NCI-H2196 (cell line): ENCODE measurements at regions not wholly inside any gene's neighbourhood (a gene's known extent, or its start where the extent isn't known, plus 50 kb on each side); places are given as distances from the start of the nearest gene placed in this dataset.

Experiments used
- DNase-seq: peaks from one replicate; lab custom pipeline; 2025; ENCODE audit not compliant: unreplicated experiment; lab: John Stamatoyannopoulos, UW

- no peak for DNase-seq
These were observed 270.3 kb downstream of the MZT1 start for GRCh38 chr13:72457151-72457550.

GRCh38 chr13:72456486-72456885 lies 270.9 kb downstream of the MZT1 start:
- DNase-seq, result no peak

GRCh38 chr13:72453161-72453560 lies 274.3 kb downstream of the MZT1 start:
- no peak for DNase-seq

- DNase-seq, result no peak
These were observed 279.3 kb downstream of the MZT1 start for GRCh38 chr13:72448082-72448481.

- no peak for DNase-seq
These were observed 282.4 kb downstream of the MZT1 start for GRCh38 chr13:72444999-72445398.

- DNase-seq, result no peak
These were observed 290.0 kb downstream of the MZT1 start for GRCh38 chr13:72437458-72437857.

- DNase-seq, result no peak
These were observed 292.2 kb downstream of the MZT1 start for GRCh38 chr13:72435251-72435650.

- no peak for DNase-seq
These were observed 295.3 kb downstream of the MZT1 start for GRCh38 chr13:72431981-72432682.

- DNase-seq, result no peak
These were observed 296.5 kb downstream of the MZT1 start for GRCh38 chr13:72430923-72431322.

- no peak for DNase-seq
These were observed 299.5 kb downstream of the MZT1 start for GRCh38 chr13:72427757-72428528.

- DNase-seq, result no peak
These were observed 303.4 kb downstream of the MZT1 start for GRCh38 chr13:72424059-72424458.

GRCh38 chr13:72415817-72416216 lies 311.6 kb downstream of the MZT1 start:
- no peak for DNase-seq

- no peak for DNase-seq
These were observed 314.9 kb downstream of the MZT1 start for GRCh38 chr13:72412481-72412880.

GRCh38 chr13:72405441-72405840 lies 322.0 kb downstream of the MZT1 start:
- no peak for DNase-seq

GRCh38 chr13:72403396-72404010 lies 323.9 kb downstream of the MZT1 start:
- DNase-seq, result no peak

- no peak for DNase-seq
These were observed 326.6 kb downstream of the MZT1 start for GRCh38 chr13:72400856-72401255.

- DNase-seq, result no peak
These were observed 328.1 kb downstream of the MZT1 start for GRCh38 chr13:72399351-72399750.

GRCh38 chr13:72397265-72397664 lies 330.2 kb downstream of the MZT1 start:
- no peak for DNase-seq

GRCh38 chr13:72390909-72391308 lies 336.5 kb downstream of the MZT1 start:
- no peak for DNase-seq

GRCh38 chr13:72386138-72386684 lies 341.2 kb downstream of the MZT1 start:
- DNase-seq, result no peak

GRCh38 chr13:72384879-72385278 lies 342.6 kb downstream of the MZT1 start:
- DNase-seq, result no peak
